SK-N-MC (cell line): ENCODE measurements at regions not wholly inside any gene's neighbourhood (a gene's known extent, or its start where the extent isn't known, plus 50 kb on each side); places are given as distances from the start of the nearest gene placed in this dataset.

Experiments used
- EZH2 ChIP-seq: fragments of 200-600 bp; sonication (generic); IDR thresholded peaks from one replicate; pipeline ENCODE4 v1.6.1; 2017; ENCODE audit warnings: antibody characterized with exemption
- FOXP2 ChIP-seq: optimal IDR thresholded peaks from 2 replicates; pipeline ENCODE3; 2011; ENCODE audit warnings: mild to moderate bottlenecking, moderate library complexity; ENCODE audit not compliant: insufficient read depth; ENCODE audit errors: extremely low read length, control extremely low read depth
- POLR2AphosphoS5 ChIP-seq: IDR thresholded peaks from 2 replicates; pipeline ENCODE4 v1.6.1; 2012; ENCODE audit warnings: mild to moderate bottlenecking, low read depth, low read length, borderline replicate concordance

DNA sequence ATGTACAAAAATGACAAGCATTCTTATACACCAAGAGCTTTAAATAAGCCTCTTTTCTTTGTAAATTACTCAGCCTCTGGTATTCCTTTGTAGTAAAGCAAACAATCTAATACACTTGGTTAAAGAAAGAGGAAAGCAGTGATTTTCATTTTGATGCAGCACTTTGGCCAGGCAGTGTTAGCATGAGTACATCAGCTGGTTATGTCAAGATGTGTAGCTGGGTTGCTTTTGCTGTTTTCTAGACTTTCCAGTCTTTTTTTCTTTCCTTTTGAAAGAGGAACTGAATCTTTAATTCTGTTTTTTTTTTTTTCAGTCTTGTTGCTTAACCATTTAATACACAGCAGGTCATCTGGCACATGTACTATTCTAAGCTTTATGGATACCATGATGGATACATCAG lies 167.1 kb upstream of the AADAT start:
- TF ChIP-seq FOXP2: no peak
- TF ChIP-seq EZH2: no peak
- TF ChIP-seq POLR2AphosphoS5: no peak
